Mammary epithelial cell (primary cell): ENCODE measurements at regions not wholly inside any gene's neighbourhood (a gene's known extent, or its start where the extent isn't known, plus 50 kb on each side); places are given as distances from the start of the nearest gene placed in this dataset.

Source experiments
- CTCF ChIP-seq, 2 donors: IDR thresholded peaks in 1 of 2; conservative IDR thresholded peaks in 1 of 2; 2 replicates each; pipeline ENCODE4 v1.5.1; 2011 to 2012; ENCODE audit warnings: inconsistent platforms in 2 of 2, low read length in 2 of 2, mild to moderate bottlenecking in 2 of 2, control low read depth in 1 of 2, low read depth in 1 of 2; ENCODE audit not compliant: insufficient read depth in 1 of 2; ENCODE audit errors: extremely low read depth in 1 of 2
- EZH2 ChIP-seq: IDR thresholded peaks from 2 replicates; pipeline ENCODE4 v1.6.1; 2012; ENCODE audit warnings: low read length, inconsistent platforms, borderline replicate concordance

GRCh38 chr1:79232818-79233217 is 226.3 kb upstream of the ADGRL4 start:
- TF ChIP-seq CTCF (conservative IDR thresholded peaks at IDR 0.05 in 1 of 2, IDR thresholded peaks at IDR 0.05 in 1 of 2; ENCODE audit: extremely low read depth in 1 of 2, insufficient read depth in 1 of 2, low read depth in 1 of 2, low read length in 2 of 2) (no peak), EZH2 (no peak)
